NCI-H2029 (cell line): ENCODE measurements at regions not wholly inside any gene's neighbourhood (a gene's known extent, or its start where the extent isn't known, plus 50 kb on each side); places are given as distances from the start of the nearest gene placed in this dataset.
"Not testable (repeated sequence)": the region's sequence is repeated elsewhere in the genome, so short reads cannot be mapped to it uniquely, and the experiment has no call there.

Experiments used
- DNase-seq: peaks from one replicate; lab custom pipeline; 2025; lab: John Stamatoyannopoulos, UW

- DNase-seq, result no peak
Observed at GRCh38 chr1:60914982-60915381, 167.4 kb upstream of the NFIA start.

- DNase-seq, result not testable (repeated sequence)
Observed at GRCh38 chr1:60913708-60914107, 168.7 kb upstream of the NFIA start.

DNA sequence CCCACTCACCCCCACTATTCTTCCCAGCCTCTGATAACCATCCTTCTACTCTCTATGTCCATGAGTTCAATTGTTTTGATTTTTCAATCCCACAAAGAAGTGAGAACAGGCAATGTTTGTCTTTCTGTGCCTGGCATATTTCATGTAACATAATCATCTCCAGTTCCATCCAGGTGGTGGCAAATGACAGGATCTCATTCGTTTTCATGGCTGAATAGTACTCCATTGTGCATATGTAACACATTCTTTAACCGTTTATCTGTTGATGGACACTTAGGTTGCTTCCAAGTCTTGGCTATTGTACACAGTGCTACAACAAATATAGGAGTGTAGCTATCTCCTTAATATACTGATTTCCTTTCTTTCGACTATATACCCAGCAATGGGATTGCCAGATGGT, 169.3 kb upstream of the NFIA start:
- no peak for DNase-seq

- DNase-seq, result peak; percentile 99
Observed at GRCh38 chr1:60911966-60912697, 170.2 kb upstream of the NFIA start.

DNA sequence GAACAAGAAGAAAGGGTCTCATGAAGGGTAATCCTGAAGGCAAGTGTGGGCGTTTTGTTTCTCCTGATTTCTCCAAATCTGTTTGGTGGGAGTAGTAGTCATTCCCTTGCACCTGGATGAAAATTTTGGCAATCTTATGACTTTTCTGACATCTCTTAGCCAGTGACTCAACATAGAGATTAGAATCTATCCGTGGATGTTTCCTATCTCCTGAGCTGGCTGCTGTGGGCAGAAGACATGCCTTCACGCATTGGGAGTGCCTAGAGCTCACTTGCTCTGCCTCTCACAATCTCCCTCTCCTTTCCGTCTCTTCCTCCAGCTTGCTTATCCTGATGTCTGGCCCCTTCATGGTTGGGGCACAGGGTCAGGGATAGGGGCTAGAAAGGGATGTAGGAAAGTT, 174.2 kb upstream of the NFIA start:
- no peak for DNase-seq

DNA sequence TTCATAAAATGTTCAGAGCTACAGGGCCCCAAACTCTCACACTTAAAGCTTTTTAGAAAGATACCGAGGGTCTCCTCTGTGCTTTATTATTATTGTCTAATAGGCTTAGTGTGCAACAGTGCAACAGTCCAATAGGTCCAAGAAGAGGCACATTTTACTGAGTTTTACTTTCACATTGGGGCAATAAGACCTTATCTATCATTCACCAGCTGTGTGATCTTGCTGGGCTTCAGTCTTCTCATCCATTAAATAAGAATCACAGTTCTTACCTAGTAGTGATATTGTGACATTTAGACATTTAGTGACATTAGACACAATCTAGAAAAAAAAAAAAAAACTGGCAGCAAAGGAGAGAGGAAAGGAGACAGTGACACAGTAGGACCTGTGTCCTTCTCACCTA, 175.8 kb upstream of the NFIA start:
- no peak for DNase-seq

DNA sequence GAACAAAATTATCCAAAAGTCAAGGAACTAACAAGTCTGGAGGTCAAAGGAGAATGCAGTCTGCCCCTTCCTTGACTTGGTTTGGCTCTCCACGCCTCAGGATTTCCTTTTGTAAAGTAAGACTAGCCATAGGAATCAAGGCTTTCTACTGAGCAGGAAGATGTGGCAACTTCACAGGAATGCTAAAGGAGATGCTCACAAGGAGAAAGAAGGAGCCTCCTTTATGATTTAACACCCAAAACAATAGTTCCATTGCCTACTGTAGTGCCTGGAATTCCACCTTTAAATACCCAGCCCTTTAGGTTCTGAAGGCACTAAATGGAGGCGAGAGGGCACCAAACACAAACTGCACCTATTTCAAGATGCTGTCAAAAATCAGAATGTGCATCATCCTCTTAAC, 176.3 kb upstream of the NFIA start:
- DNase-seq, result no peak

DNA sequence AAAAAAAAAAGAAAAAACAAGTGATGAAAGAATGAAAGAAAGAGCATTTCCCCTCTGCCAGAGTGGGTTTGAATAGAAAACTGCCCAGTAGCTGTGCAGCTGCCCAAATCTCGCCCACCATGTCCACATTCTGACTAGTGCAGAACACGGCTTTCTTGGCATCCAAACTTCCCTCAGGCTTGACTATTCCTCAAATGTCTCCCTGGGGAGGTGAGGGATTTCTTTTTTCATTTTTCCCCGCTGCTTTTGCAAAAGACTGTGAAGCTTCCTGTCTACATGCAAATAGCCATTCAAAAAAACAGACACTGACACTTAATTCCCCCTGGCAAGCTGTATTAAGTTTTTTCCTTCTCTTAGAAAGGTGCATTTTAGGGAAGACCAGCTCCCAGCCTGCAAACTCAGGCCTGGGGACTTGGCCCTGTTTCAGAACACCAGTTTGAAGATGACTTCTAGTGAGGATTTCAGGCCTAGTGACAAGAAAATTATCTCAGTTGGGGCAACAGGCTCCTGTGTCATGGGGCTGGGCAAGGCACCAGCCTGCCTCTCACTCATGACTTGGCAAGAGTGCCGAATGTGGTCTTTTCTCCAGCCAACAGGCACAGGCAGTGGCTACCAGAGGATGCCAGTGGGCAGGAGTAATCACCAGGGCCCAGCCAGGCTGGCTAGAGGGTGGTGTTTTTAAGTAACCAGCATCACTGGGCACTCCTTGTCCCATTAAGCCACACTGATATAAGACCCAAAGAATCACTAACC, 178.1 kb upstream of the NFIA start:
- DNase-seq, result peak; percentile 18

DNA sequence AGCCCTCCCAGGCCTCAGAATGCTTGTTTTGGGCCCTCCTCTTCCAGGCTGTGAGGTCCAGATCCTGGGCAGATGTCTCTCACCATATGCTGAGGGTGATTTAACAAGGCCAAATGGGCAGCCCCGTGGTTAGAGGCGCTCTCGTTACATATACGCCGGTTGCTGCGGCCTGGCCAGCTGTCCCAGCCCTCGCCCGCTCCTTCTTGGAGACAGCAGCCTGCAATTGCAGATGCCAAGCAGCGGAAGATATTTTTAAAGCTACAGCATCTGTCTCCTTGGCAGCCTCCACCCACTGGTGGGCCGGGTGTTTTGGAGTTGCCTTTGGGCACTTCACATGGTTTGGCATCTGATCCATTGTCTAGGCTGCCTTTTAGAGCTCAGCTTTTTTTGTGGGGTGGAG, 178.8 kb upstream of the NFIA start:
- DNase-seq, result no peak

DNA sequence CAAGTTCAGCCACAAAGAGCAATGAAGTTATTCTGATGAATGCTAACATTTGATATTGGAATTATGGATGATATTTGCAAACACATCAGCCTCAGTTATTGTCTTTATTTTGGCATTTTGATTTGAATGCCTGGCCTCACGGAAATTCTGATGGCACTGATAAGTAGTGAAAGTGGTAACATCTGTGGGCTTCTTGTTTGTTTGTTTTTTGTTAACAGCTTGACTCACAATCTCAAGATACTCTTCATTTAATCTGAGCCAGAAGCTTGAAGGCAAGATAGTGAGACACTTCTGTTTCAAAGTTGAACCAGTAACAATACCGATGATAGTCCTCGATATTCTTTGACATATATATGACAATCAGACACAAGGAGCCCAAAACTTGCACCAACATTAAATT, 182.9 kb upstream of the NFIA start:
- no peak for DNase-seq

DNA sequence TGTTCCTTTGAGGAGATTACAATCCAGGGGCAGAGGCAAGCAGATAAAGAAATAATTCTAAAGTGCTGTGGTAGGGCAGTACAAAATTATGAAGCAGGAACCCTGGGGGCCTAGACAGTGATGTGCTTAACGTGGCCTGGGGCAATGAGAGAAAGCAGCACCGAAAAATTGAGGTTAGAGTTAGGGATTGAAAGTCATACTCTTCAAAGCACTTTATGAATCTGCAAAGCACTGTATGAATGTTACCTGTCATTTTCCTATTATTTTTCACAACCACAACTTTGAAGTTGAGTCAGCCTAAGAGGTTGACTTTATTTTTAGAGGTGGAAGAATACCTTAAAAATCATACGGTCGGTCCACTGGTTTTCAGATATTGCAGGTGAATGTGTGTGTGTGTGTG, 183.4 kb upstream of the NFIA start:
- DNase-seq, result no peak

- no peak for DNase-seq
Observed at GRCh38 chr1:60898413-60898812, 183.9 kb upstream of the NFIA start.

DNA sequence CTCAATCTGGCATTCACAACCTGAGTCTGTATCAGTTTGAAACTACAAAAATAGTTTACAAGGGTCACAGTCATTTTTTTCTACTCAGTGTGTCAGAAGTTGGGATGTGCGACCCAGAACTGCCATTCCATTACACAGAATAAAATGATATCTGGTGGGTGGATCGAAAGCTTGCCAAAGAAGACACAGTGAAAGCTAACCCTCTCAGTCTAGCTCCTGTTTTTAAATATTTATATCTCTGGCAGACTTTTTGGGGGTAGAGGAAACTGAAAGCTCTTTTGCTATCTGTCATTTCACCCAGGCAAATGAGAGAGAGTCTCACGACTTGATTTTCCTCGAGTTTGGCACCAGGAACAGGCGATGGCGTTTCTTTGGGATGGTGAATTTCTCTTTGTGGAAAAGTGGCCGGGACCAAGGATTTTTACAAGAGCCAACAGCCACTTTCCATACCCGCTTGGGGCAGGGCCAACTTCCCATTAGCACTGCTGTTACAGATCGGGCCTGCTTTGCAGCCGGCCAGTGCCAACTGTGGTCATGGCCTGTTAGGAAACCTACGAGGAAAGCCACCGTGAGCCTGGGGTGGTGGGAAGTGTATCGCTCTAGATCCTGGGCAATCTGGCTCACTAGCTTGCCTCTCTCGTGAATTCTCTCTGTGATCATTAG, 185.5 kb upstream of the NFIA start:
- no peak for DNase-seq

DNA sequence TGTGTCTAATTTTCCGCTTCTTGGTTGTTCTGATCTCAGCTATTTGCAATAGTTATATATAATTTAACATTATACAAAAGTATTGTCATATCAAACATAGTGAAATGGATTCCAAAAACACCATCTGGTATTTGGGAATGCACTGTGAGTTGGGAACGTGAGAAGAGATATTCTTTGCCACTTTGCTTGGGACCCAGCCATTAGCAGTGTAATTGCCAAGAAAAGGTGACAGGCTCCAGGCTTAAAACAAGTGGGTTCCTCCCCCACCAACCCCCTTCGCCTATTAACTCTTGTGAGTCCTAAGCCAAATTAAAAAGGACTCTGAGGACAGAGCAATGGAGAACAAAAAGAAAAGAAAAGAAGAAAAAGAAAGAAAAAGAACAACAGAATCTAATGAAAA, 186.7 kb upstream of the NFIA start:
- DNase-seq, result no peak

DNA sequence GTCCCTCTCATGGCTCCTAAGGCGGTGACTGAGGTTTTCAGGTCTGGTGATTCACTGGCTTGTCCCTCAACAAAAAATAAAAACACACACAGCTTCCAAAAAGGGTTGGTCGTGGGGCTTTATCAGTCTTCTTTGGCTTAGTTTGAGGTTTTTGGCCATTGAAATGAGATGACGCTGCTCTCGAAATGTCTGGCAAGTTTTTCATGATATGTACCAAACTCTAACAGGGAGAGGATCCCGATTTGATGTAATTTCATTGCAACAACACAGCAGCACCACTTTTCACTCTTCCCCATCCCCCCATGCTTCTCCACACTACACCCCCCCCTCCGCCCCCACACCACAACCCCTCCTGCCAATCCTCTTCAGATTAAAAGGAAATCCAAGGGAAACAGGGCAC, 187.1 kb upstream of the NFIA start:
- no peak for DNase-seq

DNA sequence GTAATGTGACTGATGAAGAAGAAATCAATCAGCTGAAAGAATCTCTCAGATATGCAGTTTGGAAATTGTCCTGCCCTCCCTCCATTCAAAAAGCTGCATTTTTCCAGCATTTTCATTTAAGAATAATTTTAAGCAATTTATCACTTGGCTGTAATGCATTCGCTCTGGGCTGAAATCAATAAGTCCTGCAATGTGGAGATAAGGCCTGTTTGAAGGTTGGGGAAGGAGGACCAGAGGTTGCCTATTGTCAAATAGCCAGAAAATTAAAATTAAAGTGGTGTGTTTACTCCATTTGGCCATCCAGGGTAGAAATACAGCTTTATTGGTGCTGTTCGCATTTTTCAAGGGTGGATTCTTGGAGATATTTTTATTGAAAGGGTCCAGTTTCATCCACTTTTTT, 187.6 kb upstream of the NFIA start:
- no peak for DNase-seq

DNA sequence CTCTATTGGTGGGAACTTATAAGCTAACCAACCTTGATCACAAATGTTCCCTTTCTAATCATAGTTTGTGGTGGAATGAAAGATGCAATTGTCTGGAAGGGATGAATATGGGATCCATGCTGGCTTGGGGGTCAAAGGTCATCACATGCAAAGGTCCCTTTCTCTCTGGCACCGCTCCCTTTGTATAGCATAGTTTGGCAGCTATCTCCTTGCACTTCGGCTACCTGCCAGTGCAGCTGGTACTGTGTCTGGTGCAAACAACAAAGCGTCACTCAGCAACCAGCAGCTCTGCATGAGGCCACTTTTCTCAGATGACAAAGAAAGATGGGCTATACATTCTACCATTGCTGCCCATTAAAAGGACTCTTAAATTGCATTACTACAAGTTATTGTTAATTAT, 188.2 kb upstream of the NFIA start:
- DNase-seq, result peak; percentile 49

DNA sequence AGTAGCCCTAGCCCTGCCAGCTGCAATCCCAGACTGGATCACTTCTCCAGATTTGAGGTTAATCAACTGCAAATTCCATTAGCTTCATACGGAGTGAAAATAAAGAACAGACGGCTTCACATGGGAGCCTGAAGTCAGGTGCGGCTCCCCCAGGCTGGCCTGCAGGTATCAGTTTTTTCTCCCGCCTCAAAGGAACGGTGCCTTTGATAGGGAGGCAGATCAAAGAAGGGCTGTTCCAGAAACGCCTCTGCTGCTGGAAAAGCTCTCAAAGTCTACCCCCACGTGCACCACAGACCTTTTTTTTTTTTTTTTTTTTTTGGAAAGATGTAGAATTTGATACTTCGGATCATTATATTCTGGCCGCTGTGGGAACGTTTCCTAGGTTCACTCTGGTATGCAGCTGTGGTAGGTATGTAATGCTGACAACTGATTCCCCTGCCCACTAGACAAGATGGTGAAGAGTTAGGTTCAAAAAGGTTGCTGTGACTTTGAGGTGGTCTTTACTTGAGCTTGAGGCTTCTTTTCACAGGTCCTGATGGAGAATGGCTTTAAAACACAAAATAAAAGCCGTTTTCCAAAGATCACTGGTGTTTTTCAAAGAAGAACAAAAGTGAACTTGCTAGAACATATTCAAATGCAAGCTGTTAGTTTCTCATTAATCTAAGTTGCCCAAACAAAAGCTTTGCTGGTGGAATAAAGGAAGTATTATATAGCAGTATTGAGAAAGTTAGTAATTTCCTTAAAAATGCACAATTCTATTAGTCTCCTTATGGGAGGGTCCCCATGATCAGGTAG, 189.0 kb upstream of the NFIA start:
- no peak for DNase-seq

DNA sequence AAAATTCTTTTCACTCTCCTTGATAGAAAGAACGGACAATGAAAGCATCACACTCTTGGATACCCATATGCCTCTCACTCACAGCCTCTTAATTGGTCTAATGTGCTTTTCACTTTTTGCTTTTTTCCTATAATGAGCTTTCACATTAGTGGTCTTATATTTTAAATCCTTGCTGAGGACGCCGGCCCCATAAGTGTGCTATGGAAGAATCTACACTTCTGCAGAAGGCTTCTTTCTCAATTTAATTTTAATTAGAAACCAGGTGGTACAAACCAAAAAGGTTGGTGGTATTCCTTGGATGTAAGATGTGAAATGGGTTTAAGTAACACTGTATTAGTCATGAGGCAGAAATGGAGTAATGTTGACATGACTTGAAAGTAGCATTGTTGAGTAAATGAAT, 190.6 kb upstream of the NFIA start:
- DNase-seq, result no peak

- no peak for DNase-seq
Observed at GRCh38 chr1:60891281-60891680, 191.1 kb upstream of the NFIA start.

- no peak for DNase-seq
Observed at GRCh38 chr1:60890664-60891063, 191.7 kb upstream of the NFIA start.

DNA sequence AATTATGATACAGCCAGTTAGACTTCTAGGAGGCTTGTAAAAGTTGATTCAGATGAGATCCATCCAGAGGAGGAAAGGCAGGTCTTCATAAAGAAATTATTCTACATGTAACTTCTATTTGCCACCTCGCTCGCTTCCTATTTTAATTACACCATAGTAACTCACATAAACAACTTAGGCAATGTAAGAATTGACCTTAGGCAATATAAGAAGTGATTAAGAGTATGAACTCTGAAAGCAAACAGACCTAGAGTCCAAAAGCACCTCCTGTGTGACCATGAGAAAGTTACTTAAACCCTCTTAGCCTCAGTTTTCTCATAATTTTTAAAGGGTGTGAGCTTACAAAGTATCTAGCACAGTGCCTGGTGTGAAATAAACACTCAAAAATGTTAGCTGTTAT, 192.7 kb upstream of the NFIA start:
- DNase-seq, result no peak

DNA sequence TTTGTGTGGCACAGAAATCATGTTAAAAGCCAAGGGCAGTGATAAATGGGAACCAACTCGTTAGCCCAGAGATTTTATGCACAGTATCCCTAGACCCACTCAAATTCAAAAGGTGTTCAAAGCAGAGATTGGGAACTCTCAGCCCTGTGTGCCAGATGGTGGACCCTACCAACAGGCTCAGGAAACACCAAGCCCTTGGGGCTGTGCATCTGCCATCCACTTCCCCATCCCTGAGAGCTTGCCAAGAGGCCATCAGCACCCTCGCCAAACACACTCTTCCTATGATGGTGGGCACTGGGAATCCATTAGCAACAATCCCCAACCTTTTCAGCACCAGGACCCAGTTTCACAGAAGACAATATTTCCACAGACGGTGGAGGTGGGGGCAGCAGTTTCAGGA, 194.2 kb upstream of the NFIA start:
- no peak for DNase-seq
